ENCODE measurements at regions not wholly inside any gene's neighbourhood (a gene's known extent, or its start where the extent isn't known, plus 50 kb on each side); places are given as distances from the start of the nearest gene placed in this dataset.

DNA sequence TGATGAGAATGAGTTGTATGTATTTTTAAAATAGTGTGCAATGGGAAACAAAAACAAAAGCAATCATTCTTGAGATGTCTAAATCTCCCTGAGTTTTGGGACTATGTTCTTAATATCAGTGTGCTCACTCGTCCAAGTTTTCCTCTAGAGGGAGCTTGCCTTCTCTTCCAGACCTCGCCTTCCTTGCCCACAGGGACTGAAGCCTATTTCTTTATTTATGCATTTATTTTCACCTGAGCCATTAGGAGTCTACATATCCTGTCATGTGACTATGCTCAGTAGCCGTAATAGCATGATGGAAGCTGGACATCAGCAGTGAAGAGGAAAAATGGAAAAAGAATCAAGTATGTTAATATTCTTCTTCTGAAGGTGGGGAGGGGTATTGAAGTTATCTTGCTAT lies 131.2 kb downstream of the SH3BGRL2 start:
- no peak for TF ChIP-seq POLR2A (IDR thresholded peaks at IDR 0.05)
- no peak for TF ChIP-seq CTCF (IDR thresholded peaks at IDR 0.05)
- no peak for TF ChIP-seq POLR2AphosphoS5 (IDR thresholded peaks at IDR 0.05)
- H3K36me3 ChIP-seq = no peaks in the 10 kb centered on the region
- no peak overlapping the region for H3K4me3 ChIP-seq
- no peaks in the 10 kb centered on the region for H3K27me3 ChIP-seq
- no peak overlapping the region for H3K27ac ChIP-seq
- no peak for DNase-seq (ENCODE audit: low spot score in 2 of 2)
- peaks cover 5 to 7% of the 10 kb centered on the region in 2 donors for H3K9me3 ChIP-seq
- intact Hi-C loops (cut with DNase I; ENCODE audit: low total_unique reads) = no loop called here
- no peaks in the 10 kb centered on the region for H3K4me1 ChIP-seq

GRCh38 chr6:79756496-79756895 lies 125.4 kb downstream of the SH3BGRL2 start:
- no peak for TF ChIP-seq POLR2AphosphoS5 (IDR thresholded peaks at IDR 0.05)
- Histone ChIP-seq H3K36me3 (no peaks in the 10 kb centered on the region), H3K4me1 (no peaks in the 10 kb centered on the region), H3K27me3 (no peaks in the 10 kb centered on the region), H3K9me3 (no peaks in the 10 kb centered on the region), H3K4me3 (no peak overlapping the region), H3K27ac (no peak overlapping the region)
- no peak for DNase-seq (ENCODE audit: low spot score in 2 of 2)
- intact Hi-C loops (cut with DNase I; ENCODE audit: low total_unique reads) = no loop called here

- H3K4me1 ChIP-seq = no peaks in the 10 kb centered on the region
- no peak for DNase-seq (ENCODE audit: low spot score in 2 of 2)
- H3K36me3 ChIP-seq = no peaks in the 10 kb centered on the region
- no peaks in the 10 kb centered on the region for H3K27me3 ChIP-seq
- no peaks in the 10 kb centered on the region for H3K9me3 ChIP-seq
- no peak overlapping the region for H3K27ac ChIP-seq
- intact Hi-C loops (cut with DNase I; ENCODE audit: low total_unique reads) = no loop called here
- H3K4me3 ChIP-seq = no peak overlapping the region
- TF ChIP-seq POLR2A (IDR thresholded peaks at IDR 0.05) = no peak
- no peak for TF ChIP-seq CTCF (IDR thresholded peaks at IDR 0.05)
- TF ChIP-seq POLR2AphosphoS5 (IDR thresholded peaks at IDR 0.05) = no peak
Measured at GRCh38 chr6:79755967-79756366, 124.8 kb downstream of the SH3BGRL2 start.

Measured in breast epithelium (tissue), 4 donors.